ENCODE measurements at regions not wholly inside any gene's neighbourhood (a gene's known extent, or its start where the extent isn't known, plus 50 kb on each side); places are given as distances from the start of the nearest gene placed in this dataset.
A peak's percentile ranks its signal among the peaks of the same experiment; 100 is the strongest.

GRCh38 chr3:188948281-188948996 lies 223.3 kb upstream of the TPRG1 start:
- Histone ChIP-seq H3K27ac (peak overlapping the region in 7 of 8 donors; percentile 60 to 88 (median 84)), H3K27me3 (replicated peaks in 1 of 7) (peaks cover 0 to 22% (median 0%) of the 10 kb centered on the region in 7 donors), H3K4me1 (peaks cover 5 to 76% (median 33%) of the 10 kb centered on the region in 6 donors), H3K36me3 (no peaks in the 10 kb centered on the region), H3K9me3 (no peaks in the 10 kb centered on the region), H3K4me3 (peak overlapping the region in 2 of 8 donors; percentile 21 to 64)
- 56 to 72% (median 64%) methylated on average over 10 of the region's 10 CpGs for WGBS, 5 donors
- intact Hi-C loops (cut with DNase I; ENCODE audit: low total_unique reads) = no loop called here
- TF ChIP-seq POLR2AphosphoS5 (IDR thresholded peaks at IDR 0.05) (peak in 2 of 3 donors; percentile 66 to 75), POLR2A (IDR thresholded peaks at IDR 0.05) (no peak)
- no peak for DNase-seq

- peaks cover 0 to 22% (median 0%) of the 10 kb centered on the region in 7 donors for H3K27me3 ChIP-seq (replicated peaks in 1 of 7)
- TF ChIP-seq POLR2A (IDR thresholded peaks at IDR 0.05) = no peak
- TF ChIP-seq POLR2AphosphoS5 (IDR thresholded peaks at IDR 0.05) = peak in 1 of 3 donors; percentile 64
- TF ChIP-seq, protein P1, sequence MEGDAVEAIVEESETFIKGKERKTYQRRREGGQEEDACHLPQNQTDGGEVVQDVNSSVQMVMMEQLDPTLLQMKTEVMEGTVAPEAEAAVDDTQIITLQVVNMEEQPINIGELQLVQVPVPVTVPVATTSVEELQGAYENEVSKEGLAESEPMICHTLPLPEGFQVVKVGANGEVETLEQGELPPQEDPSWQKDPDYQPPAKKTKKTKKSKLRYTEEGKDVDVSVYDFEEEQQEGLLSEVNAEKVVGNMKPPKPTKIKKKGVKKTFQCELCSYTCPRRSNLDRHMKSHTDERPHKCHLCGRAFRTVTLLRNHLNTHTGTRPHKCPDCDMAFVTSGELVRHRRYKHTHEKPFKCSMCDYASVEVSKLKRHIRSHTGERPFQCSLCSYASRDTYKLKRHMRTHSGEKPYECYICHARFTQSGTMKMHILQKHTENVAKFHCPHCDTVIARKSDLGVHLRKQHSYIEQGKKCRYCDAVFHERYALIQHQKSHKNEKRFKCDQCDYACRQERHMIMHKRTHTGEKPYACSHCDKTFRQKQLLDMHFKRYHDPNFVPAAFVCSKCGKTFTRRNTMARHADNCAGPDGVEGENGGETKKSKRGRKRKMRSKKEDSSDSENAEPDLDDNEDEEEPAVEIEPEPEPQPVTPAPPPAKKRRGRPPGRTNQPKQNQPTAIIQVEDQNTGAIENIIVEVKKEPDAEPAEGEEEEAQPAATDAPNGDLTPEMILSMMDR (IDR thresholded peaks at IDR 0.05 in 8 of 11, conservative IDR thresholded peaks at IDR 0.05 in 3 of 11) = no peak
- H3K9me3 ChIP-seq = no peaks in the 10 kb centered on the region
- WGBS, 5 donors = 43 to 53% (median 46%) methylated on average over 4 of the region's 4 CpGs
- H3K4me3 ChIP-seq = peak overlapping the region in 1 of 8 donors; percentile 64
- intact Hi-C loops (cut with DNase I; ENCODE audit: low total_unique reads) = no loop called here
- DNase-seq = no peak
- H3K36me3 ChIP-seq = no peaks in the 10 kb centered on the region
- peaks cover 5 to 71% (median 33%) of the 10 kb centered on the region in 6 donors for H3K4me1 ChIP-seq
- H3K27ac ChIP-seq = peak overlapping the region in 7 of 8 donors; percentile 60 to 88 (median 84)
These were observed 222.8 kb upstream of the TPRG1 start for GRCh38 chr3:188948997-188949389.

- H3K9me3 ChIP-seq = no peaks in the 10 kb centered on the region
- H3K36me3 ChIP-seq = no peaks in the 10 kb centered on the region
- TF ChIP-seq POLR2AphosphoS5 (IDR thresholded peaks at IDR 0.05) (no peak), POLR2A (IDR thresholded peaks at IDR 0.05) (no peak)
- TF ChIP-seq, protein P1 (IDR thresholded peaks at IDR 0.05 in 8 of 11, conservative IDR thresholded peaks at IDR 0.05 in 3 of 11) = no peak
- no peak for DNase-seq
- peaks cover 0 to 22% (median 0%) of the 10 kb centered on the region in 7 donors for H3K27me3 ChIP-seq (replicated peaks in 1 of 7)
- peaks cover 5 to 70% (median 35%) of the 10 kb centered on the region in 6 donors for H3K4me1 ChIP-seq
- 89 to 100% (median 94%) methylated on average over 2 of the region's 2 CpGs for WGBS, 5 donors
- H3K4me3 ChIP-seq = no peak overlapping the region
- intact Hi-C loops (cut with DNase I; ENCODE audit: low total_unique reads) = no loop called here
- H3K27ac ChIP-seq = peak overlapping the region in 7 of 8 donors; percentile 60 to 88 (median 84)
These were observed 222.3 kb upstream of the TPRG1 start for GRCh38 chr3:188949456-188949855.

DNA sequence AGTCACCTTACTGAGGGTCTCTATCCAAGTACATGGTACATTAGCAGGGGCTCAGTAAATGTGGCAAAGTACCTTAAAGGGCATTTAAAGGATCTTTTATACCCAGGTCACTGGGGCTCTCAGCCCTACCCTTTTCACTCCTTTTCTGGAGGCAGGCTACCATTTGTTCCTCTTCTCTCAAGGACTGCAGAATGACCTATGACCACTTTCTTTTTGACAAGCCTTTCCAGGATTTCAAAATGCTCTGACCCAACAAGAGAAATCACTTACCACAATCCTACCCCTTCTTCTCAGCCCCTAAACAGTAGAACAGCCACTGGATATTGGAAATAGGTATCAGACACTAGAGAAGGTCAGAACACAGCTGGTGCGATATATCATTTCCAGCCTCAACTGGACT lies 221.8 kb upstream of the TPRG1 start:
- Histone ChIP-seq H3K9me3 (no peaks in the 10 kb centered on the region), H3K27me3 (replicated peaks in 1 of 7) (peaks cover 0 to 22% (median 0%) of the 10 kb centered on the region in 7 donors), H3K4me3 (no peak overlapping the region), H3K4me1 (peaks cover 5 to 69% (median 36%) of the 10 kb centered on the region in 6 donors), H3K27ac (peak overlapping the region in 7 of 8 donors; percentile 30 to 88 (median 84)), H3K36me3 (no peaks in the 10 kb centered on the region)
- no peak for DNase-seq
- intact Hi-C loops (cut with DNase I; ENCODE audit: low total_unique reads) = no loop called here
- TF ChIP-seq POLR2A (IDR thresholded peaks at IDR 0.05) = no peak
- no peak for TF ChIP-seq POLR2AphosphoS5 (IDR thresholded peaks at IDR 0.05)
- TF ChIP-seq, protein P1 (IDR thresholded peaks at IDR 0.05 in 8 of 11, conservative IDR thresholded peaks at IDR 0.05 in 3 of 11) = no peak
- 95 to 100% (median 97%) methylated on average over 1 of the region's 1 CpG for WGBS, 5 donors
